Right renal cortex interstitium (tissue), 3 donors: ENCODE measurements at regions not wholly inside any gene's neighbourhood (a gene's known extent, or its start where the extent isn't known, plus 50 kb on each side); places are given as distances from the start of the nearest gene placed in this dataset.
"Not testable (repeated sequence)": the region's sequence is repeated elsewhere in the genome, so short reads cannot be mapped to it uniquely, and the experiment has no call there.

Experiments
- DNase-seq, 3 donors: peaks; one replicate each; pipeline ENCODE4 v3.0.0-alpha.2; 2013; ENCODE audit warnings: low read depth in 3 of 3, low spot score in 2 of 3

- no peak for DNase-seq
Observed at GRCh38 chr3:34890247-34890646, 749.1 kb upstream of the ARPP21 start.

GRCh38 chr3:34891941-34892340 lies 747.4 kb upstream of the ARPP21 start:
- DNase-seq, result no peak

GRCh38 chr3:34895841-34896240 lies 743.5 kb upstream of the ARPP21 start:
- DNase-seq, result no peak

GRCh38 chr3:34909679-34910078 lies 729.6 kb upstream of the ARPP21 start:
- DNase-seq, result not testable (repeated sequence)

- DNase-seq, result no peak
Observed at GRCh38 chr3:34919025-34919424, 720.3 kb upstream of the ARPP21 start.

- no peak for DNase-seq
Observed at GRCh38 chr3:34920806-34921205, 718.5 kb upstream of the ARPP21 start.

GRCh38 chr3:34924961-34925360 lies 714.4 kb upstream of the ARPP21 start:
- no peak for DNase-seq

- peak; percentile 14 to 18 (median 17) for DNase-seq
Observed at GRCh38 chr3:34925851-34926250, 713.5 kb upstream of the ARPP21 start.

GRCh38 chr3:34929036-34929435 lies 710.3 kb upstream of the ARPP21 start:
- no peak for DNase-seq

GRCh38 chr3:34934660-34935059 lies 704.7 kb upstream of the ARPP21 start:
- no peak for DNase-seq

- DNase-seq, result no peak
Observed at GRCh38 chr3:34938784-34939183, 700.5 kb upstream of the ARPP21 start.

- no peak for DNase-seq
Observed at GRCh38 chr3:34942256-34942655, 697.1 kb upstream of the ARPP21 start.

- no peak for DNase-seq
Observed at GRCh38 chr3:34947834-34948233, 691.5 kb upstream of the ARPP21 start.

GRCh38 chr3:34948517-34948916 lies 690.8 kb upstream of the ARPP21 start:
- no peak for DNase-seq

GRCh38 chr3:34955680-34956079 lies 683.6 kb upstream of the ARPP21 start:
- DNase-seq, result no peak

GRCh38 chr3:34956511-34956910 lies 682.8 kb upstream of the ARPP21 start:
- DNase-seq, result no peak

GRCh38 chr3:34957677-34958076 lies 681.6 kb upstream of the ARPP21 start:
- DNase-seq, result no peak

- DNase-seq, result no peak
Observed at GRCh38 chr3:34969513-34969912, 669.8 kb upstream of the ARPP21 start.

- DNase-seq, result no peak
Observed at GRCh38 chr3:34972481-34972880, 666.8 kb upstream of the ARPP21 start.

GRCh38 chr3:34973586-34973985 lies 665.7 kb upstream of the ARPP21 start:
- DNase-seq, result no peak

- DNase-seq, result no peak
Observed at GRCh38 chr3:34983631-34984030, 655.7 kb upstream of the ARPP21 start.

GRCh38 chr3:34988296-34988695 lies 651.0 kb upstream of the ARPP21 start:
- no peak for DNase-seq

GRCh38 chr3:34995796-34996430 lies 643.4 kb upstream of the ARPP21 start:
- DNase-seq, result no peak
